Bronchial epithelial cell (primary cell): ENCODE measurements at regions not wholly inside any gene's neighbourhood (a gene's known extent, or its start where the extent isn't known, plus 50 kb on each side); places are given as distances from the start of the nearest gene placed in this dataset.

Experiments
- DNase-seq: peaks from one replicate; pipeline ENCODE4 v3.0.0-alpha.2; 2010; ENCODE audit warnings: low read depth
- FAIRE-seq: peaks from 2 replicates; lab custom pipeline; 2011; peaks lifted over from hg19 to GRCh38; lab: Jason Lieb, UNC
- H3K27me3 ChIP-seq: 2 replicates; pipeline ENCODE4 v1.5.1; 2011; ENCODE audit warnings: low read length; ENCODE audit not compliant: control insufficient read depth, insufficient read depth
- H3K36me3 ChIP-seq: 2 replicates; pipeline ENCODE4 v1.5.1; 2011; ENCODE audit warnings: low read length; ENCODE audit not compliant: control insufficient read depth, insufficient read depth
- H3K4me3 ChIP-seq: 2 replicates; pipeline ENCODE4 v1.5.1; 2011; ENCODE audit warnings: mild to moderate bottlenecking, low read depth, low read length, control low read depth
- TF ChIP-seq, protein P1 (sequence below): IDR thresholded peaks from 2 replicates; pipeline ENCODE4 v1.5.1; 2011; ENCODE audit warnings: mild to moderate bottlenecking, moderate library complexity, low read length, control low read depth, inconsistent platforms; ENCODE audit not compliant: insufficient read depth, severe bottlenecking

DNA sequence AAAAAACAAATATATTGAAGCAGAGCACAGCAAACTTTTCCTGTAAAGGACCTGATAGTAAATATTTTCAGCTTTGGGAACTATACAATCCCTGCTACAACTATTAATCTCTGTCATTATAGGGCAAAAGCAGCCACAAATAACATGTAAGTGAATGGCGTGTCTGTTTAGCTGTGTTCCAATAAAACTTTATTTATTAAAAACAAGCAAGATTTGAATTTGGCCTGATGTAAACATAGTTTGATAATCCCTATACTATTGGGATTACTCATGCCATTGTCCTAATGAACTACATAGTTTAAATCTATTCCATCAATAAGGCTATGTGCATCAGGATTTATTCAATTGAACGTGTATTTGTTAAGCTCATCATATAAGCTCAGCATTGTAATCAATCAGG lies 286.8 kb upstream of the CNTN6 start:
- TF ChIP-seq, protein P1, sequence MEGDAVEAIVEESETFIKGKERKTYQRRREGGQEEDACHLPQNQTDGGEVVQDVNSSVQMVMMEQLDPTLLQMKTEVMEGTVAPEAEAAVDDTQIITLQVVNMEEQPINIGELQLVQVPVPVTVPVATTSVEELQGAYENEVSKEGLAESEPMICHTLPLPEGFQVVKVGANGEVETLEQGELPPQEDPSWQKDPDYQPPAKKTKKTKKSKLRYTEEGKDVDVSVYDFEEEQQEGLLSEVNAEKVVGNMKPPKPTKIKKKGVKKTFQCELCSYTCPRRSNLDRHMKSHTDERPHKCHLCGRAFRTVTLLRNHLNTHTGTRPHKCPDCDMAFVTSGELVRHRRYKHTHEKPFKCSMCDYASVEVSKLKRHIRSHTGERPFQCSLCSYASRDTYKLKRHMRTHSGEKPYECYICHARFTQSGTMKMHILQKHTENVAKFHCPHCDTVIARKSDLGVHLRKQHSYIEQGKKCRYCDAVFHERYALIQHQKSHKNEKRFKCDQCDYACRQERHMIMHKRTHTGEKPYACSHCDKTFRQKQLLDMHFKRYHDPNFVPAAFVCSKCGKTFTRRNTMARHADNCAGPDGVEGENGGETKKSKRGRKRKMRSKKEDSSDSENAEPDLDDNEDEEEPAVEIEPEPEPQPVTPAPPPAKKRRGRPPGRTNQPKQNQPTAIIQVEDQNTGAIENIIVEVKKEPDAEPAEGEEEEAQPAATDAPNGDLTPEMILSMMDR: no peak
- no peak for FAIRE-seq

DNA sequence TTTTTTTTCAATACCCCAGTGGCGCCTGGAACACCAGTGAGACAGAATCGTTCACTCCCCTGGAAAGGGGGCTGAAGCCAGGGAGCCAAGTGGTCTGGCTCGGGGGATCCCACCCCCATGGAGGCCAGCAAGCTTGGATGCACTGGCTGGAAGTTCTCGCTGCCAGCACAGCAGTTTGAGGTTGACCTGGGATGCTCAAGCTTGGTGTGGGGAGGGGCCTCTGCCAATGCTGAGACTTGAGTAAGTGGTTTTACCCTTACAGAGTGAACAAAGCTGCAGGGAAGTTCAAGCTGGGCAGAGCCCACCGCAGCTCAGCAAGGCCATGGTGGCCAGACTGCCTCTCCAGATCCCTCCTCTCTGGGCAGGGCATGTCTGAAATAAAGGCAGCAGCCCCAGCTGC lies 276.2 kb upstream of the CNTN6 start:
- no peaks in the 10 kb centered on the region for H3K36me3 ChIP-seq
- H3K27me3 ChIP-seq: no peaks in the 10 kb centered on the region
- DNase-seq (no peak), FAIRE-seq (no peak)
- no peak overlapping the region for H3K4me3 ChIP-seq
- TF ChIP-seq, protein P1: no peak

More for the DNA sequence above, 286.8 kb upstream of the CNTN6 start:
- Histone ChIP-seq H3K4me3 (no peak overlapping the region), H3K36me3 (no peaks in the 10 kb centered on the region), H3K27me3 (no peaks in the 10 kb centered on the region)
- DNase-seq: no peak

DNA sequence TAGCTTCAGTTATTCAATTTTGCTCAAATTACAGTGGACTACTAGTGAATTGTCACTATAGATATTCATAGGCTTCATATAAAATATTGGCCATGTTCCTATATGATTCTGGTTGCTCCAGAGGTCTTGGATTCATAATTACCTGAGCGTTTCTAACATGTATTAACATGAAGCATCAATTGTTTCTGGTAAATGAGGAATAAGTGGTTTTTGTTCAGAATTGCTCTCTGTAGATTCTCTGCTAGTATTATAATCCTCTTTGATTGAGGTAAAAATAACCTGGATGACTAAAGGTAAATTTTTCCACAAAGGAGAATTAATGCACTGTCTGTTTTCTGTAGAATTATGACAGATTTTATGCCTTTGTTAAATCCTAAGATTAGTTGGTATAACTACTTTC lies 258.1 kb upstream of the CNTN6 start:
- no peak for FAIRE-seq
- no peak for DNase-seq
- no peaks in the 10 kb centered on the region for H3K36me3 ChIP-seq
- TF ChIP-seq, protein P1: no peak
- H3K27me3 ChIP-seq: no peaks in the 10 kb centered on the region
- no peak overlapping the region for H3K4me3 ChIP-seq

DNA sequence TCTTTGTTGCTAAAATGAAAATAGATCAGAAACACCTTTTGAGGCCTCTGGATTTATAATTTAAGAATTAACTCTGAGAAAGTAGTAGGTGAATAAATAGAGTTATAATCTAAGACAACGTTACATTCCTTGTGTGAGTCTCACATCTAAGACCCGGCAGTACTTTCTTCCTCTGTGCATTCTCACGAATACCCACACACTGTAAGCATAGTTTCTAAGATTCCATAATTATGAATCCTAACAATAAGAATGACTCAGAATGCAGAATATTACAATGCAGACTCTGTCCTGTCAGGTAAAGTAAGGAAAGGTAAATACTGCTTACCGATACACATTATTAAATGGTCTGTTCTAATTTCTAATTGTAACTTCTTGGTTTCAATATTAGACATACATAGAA lies 257.7 kb upstream of the CNTN6 start:
- Histone ChIP-seq H3K27me3 (no peaks in the 10 kb centered on the region), H3K4me3 (no peak overlapping the region), H3K36me3 (no peaks in the 10 kb centered on the region)
- TF ChIP-seq, protein P1: no peak
- DNase-seq (no peak), FAIRE-seq (no peak)

DNA sequence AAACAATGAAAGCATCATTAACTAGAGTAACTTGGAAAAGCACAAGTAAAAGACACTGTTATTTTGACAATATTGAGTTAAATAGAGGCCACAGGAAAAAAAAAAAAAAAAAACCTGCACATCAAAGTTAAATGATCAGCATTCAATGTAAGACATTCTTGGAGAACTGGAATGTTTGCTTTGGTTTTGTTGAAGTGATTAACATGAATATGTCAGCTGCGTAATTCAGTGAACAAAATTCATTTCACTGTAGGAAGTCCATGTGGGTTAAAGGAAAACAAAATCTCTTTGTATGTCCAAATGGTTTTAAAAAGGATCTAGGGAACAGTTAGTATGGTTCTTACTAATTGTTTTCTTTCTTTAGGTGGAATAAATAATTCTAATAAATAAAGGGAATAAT lies 252.8 kb upstream of the CNTN6 start:
- TF ChIP-seq, protein P1: no peak
- no peak for FAIRE-seq
- Histone ChIP-seq H3K27me3 (no peaks in the 10 kb centered on the region), H3K4me3 (no peak overlapping the region), H3K36me3 (no peaks in the 10 kb centered on the region)
- no peak for DNase-seq

DNA sequence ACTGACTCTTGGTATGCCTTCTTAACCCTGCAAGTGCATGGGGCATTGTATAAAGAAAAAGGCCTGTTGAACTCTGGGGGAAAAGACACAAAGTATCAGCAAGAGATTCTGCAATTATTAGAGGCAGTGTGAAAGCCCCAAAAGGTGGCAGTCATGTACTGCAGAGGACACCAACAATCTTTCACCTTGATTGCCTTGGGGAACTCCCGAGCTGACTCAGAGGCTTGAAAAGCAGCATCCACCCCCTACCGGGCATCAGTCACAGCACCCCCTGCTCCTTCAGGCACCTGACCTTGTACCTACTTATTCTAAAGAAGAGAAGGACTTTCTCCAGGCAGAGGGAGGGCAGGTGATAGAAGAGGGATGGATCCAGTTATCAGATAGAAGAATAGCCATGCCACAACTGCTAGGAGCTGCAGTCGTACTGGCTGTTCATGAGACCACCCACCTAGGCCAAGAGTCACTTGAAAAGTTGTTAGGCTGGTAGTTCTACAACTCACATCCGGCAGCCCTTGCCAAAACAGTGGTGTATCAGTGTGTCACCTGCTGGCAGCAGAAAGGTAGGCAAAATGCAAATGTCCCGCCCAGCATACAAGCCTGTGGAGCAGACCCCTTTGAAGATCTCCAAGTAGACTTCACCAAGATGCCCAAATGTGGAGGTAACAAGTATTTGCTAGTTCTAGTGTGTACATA lies 241.6 kb upstream of the CNTN6 start:
- DNase-seq (peak; percentile 10), FAIRE-seq (no peak)
- Histone ChIP-seq H3K4me3 (no peak overlapping the region), H3K36me3 (no peaks in the 10 kb centered on the region), H3K27me3 (no peaks in the 10 kb centered on the region)
- TF ChIP-seq, protein P1: no peak
